ACC112 (cell line): ENCODE measurements at regions not wholly inside any gene's neighbourhood (a gene's known extent, or its start where the extent isn't known, plus 50 kb on each side); places are given as distances from the start of the nearest gene placed in this dataset.

Experiments
- H2AFZ ChIP-seq: fragments of 200-600 bp; sonication (generic); one replicate; pipeline ENCODE4 v1.6.0; 2017; ENCODE audit warnings: antibody characterized with exemption, low read length; ENCODE audit not compliant: unreplicated experiment
- H3K27ac ChIP-seq: fragments of 200-600 bp; sonication (generic); 2 replicates; pipeline ENCODE4 v1.5.1; 2014; ENCODE audit warnings: low read depth, mild to moderate bottlenecking, antibody characterized with exemption, low read length, moderate library complexity
- H3K27me3 ChIP-seq: fragments of 200-600 bp; sonication (generic); 2 replicates; pipeline ENCODE4 v1.6.1; 2014; ENCODE audit warnings: mild to moderate bottlenecking, antibody characterized with exemption, low read length, moderate library complexity, mixed read lengths; ENCODE audit not compliant: insufficient read depth
- H3K36me3 ChIP-seq: fragments of 200-600 bp; sonication (generic); 2 replicates; pipeline ENCODE4 v1.6.1; 2016; ENCODE audit warnings: mild to moderate bottlenecking, antibody characterized with exemption, low read length, moderate library complexity, mixed read lengths; ENCODE audit not compliant: insufficient read depth
- H3K4me1 ChIP-seq: fragments of 200-600 bp; sonication (generic); one replicate; pipeline ENCODE4 v1.6.1; 2016; ENCODE audit warnings: low read length, mixed read lengths; ENCODE audit not compliant: insufficient read depth, unreplicated experiment, control insufficient read depth
- H3K4me3 ChIP-seq: fragments of 200-600 bp; sonication (generic); 2 replicates; pipeline ENCODE4 v1.5.1; 2014; ENCODE audit warnings: mild to moderate bottlenecking, low read depth, low read length
- H3K79me2 ChIP-seq: fragments of 200-600 bp; sonication (generic); one replicate; pipeline ENCODE4 v1.6.0; 2016; ENCODE audit warnings: low read length; ENCODE audit not compliant: control insufficient read depth, unreplicated experiment, insufficient read depth

GRCh38 chr3:10763248-10763620 is 52.8 kb upstream of the SLC6A11 start:
- Histone ChIP-seq H3K27ac (no peak overlapping the region), H3K79me2 (no peaks in the 10 kb centered on the region), H2AFZ (no peak overlapping the region), H3K4me1 (no peaks in the 10 kb centered on the region), H3K27me3 (peaks cover 77% of the 10 kb centered on the region), H3K36me3 (no peaks in the 10 kb centered on the region), H3K4me3 (no peak overlapping the region)

GRCh38 chr3:10763817-10764258 is 52.2 kb upstream of the SLC6A11 start:
- Histone ChIP-seq H3K27ac (no peak overlapping the region), H2AFZ (no peak overlapping the region), H3K4me3 (no peak overlapping the region), H3K27me3 (peaks cover 81% of the 10 kb centered on the region), H3K36me3 (no peaks in the 10 kb centered on the region), H3K4me1 (no peaks in the 10 kb centered on the region), H3K79me2 (no peaks in the 10 kb centered on the region)

GRCh38 chr3:10764259-10765051 is 51.6 kb upstream of the SLC6A11 start:
- no peak overlapping the region for H3K4me3 ChIP-seq
- no peaks in the 10 kb centered on the region for H3K36me3 ChIP-seq

GRCh38 chr3:10766049-10766705 is 49.9 kb upstream of the SLC6A11 start:
- no peaks in the 10 kb centered on the region for H3K79me2 ChIP-seq
- H3K4me1 ChIP-seq = no peaks in the 10 kb centered on the region
- no peaks in the 10 kb centered on the region for H3K36me3 ChIP-seq
- H3K4me3 ChIP-seq = no peak overlapping the region
- no peak overlapping the region for H2AFZ ChIP-seq
- H3K27ac ChIP-seq = no peak overlapping the region
- H3K27me3 ChIP-seq = peaks cover 82% of the 10 kb centered on the region

More at GRCh38 chr3:10764259-10765051, 51.6 kb upstream of the SLC6A11 start:
- Histone ChIP-seq H3K27ac (no peak overlapping the region), H2AFZ (no peak overlapping the region), H3K4me1 (no peaks in the 10 kb centered on the region), H3K27me3 (peaks cover 84% of the 10 kb centered on the region), H3K79me2 (no peaks in the 10 kb centered on the region)
